AG09309 (cell line): ENCODE measurements at regions not wholly inside any gene's neighbourhood (a gene's known extent, or its start where the extent isn't known, plus 50 kb on each side); places are given as distances from the start of the nearest gene placed in this dataset.

Experiments
- DNase-seq: peaks from one replicate; pipeline ENCODE4 v3.0.0-alpha.2; 2010; ENCODE audit warnings: low read depth
- H3K4me3 ChIP-seq: 2 replicates; pipeline ENCODE4 v1.5.1; 2011; ENCODE audit warnings: mild to moderate bottlenecking, low read depth, low read length, moderate library complexity; ENCODE audit not compliant: control insufficient read depth
- TF ChIP-seq, protein P1 (sequence below): IDR thresholded peaks from 2 replicates; pipeline ENCODE4 v1.5.1; 2011; ENCODE audit warnings: mild to moderate bottlenecking, low read depth, low read length, inconsistent platforms; ENCODE audit not compliant: insufficient read depth, control insufficient read depth; ENCODE audit errors: missing control alignments

DNA sequence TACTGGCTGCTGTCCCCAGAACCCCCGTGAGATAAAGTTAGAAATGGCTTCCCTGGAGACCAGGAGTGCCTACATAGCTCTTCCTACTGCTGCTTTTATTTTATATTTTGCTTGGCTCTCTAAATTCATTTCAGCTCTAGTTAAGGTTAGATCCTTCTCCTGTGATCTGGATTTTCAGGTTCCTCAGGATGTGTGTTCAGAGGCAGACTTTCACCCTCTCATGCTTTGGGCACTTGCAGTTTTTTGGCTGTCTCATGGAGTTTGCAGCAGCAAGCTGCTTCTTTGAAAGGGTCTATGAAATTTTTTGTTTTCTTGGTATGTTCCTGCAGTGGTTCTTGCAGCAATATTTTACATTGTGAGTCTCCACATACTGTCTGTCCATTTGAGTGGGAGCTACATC is 93.3 kb downstream of the ATP23 start:
- no peak overlapping the region for H3K4me3 ChIP-seq
- DNase-seq: no peak
- TF ChIP-seq, protein P1, sequence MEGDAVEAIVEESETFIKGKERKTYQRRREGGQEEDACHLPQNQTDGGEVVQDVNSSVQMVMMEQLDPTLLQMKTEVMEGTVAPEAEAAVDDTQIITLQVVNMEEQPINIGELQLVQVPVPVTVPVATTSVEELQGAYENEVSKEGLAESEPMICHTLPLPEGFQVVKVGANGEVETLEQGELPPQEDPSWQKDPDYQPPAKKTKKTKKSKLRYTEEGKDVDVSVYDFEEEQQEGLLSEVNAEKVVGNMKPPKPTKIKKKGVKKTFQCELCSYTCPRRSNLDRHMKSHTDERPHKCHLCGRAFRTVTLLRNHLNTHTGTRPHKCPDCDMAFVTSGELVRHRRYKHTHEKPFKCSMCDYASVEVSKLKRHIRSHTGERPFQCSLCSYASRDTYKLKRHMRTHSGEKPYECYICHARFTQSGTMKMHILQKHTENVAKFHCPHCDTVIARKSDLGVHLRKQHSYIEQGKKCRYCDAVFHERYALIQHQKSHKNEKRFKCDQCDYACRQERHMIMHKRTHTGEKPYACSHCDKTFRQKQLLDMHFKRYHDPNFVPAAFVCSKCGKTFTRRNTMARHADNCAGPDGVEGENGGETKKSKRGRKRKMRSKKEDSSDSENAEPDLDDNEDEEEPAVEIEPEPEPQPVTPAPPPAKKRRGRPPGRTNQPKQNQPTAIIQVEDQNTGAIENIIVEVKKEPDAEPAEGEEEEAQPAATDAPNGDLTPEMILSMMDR: no peak

DNA sequence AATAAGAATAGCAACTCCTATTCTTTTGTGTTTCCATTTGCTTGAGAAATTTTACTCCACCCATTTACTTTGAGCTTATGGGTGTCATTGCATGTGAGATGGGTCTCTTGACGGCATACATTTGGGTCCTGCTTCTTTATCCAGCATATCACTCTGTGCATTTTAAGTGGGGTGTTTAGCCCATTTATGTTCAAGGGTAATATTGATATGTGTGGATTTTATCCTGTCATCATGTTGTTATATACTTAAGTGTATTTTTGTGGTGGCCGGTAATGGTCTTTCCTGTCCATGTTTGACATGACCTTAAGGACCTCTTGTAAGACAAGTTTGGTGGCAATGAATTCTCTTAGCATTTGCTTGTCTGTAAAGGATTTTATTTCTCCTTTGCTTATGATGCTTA is 100.1 kb downstream of the ATP23 start:
- TF ChIP-seq, protein P1: no peak
- no peak overlapping the region for H3K4me3 ChIP-seq
- DNase-seq: no peak

DNA sequence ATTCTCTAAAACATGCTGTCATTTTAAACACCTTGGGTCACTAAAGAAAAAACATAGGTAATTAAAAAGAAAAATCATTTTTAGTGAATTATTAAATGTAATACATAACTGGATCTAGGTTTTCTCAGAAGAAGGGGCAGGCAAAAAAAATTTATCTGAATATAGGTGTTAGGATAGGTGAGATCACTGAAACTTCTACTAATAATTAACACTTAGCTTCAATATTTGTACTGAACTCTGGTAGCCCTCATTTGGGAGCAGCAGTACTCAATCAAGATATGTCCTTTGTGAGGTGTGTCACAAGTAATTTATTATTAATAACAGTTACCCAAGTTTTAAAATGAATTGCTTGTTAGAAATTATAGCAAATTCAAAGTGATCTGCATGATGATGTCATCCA is 103.6 kb downstream of the ATP23 start:
- TF ChIP-seq, protein P1: no peak
- DNase-seq: no peak
- no peak overlapping the region for H3K4me3 ChIP-seq

DNA sequence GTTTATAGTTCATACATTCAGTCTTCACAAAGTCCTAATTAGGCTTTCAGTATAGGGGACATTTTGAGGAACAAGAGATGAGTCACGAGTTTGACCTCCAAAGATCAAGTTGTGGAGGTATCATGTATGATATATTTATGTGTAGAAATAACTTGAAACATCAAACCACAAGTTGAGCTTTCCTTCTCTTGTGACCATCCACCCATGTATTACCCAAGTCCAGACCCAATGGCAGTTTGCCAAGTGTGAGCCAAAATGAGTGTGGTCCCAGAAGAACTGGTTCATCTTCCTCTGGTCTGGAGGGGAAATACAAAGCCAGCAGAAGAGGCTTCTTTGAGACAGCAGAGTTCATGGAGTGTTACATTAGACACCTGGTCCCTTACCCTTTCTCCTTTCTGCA is 104.9 kb downstream of the ATP23 start:
- TF ChIP-seq, protein P1: no peak
- DNase-seq: no peak
- no peak overlapping the region for H3K4me3 ChIP-seq

DNA sequence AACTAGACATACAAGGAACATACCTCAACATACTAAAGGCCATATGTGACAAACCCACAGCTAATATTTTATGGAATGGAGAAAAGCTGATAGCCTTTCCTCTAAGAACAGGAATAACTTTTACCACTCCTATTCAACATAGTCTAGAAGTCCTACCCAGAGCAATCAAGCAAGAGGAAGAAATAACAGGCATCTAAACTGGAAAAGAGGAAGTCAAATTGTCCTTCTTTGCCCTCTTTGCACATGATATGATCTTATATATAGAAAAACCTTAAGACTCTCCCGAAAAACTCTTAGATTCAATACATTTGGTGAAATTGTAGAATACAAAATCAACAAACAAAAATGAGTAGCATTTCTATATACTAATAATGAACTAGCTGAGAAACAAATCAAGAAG is 110.0 kb downstream of the ATP23 start:
- TF ChIP-seq, protein P1: no peak
- H3K4me3 ChIP-seq: no peak overlapping the region
- no peak for DNase-seq

DNA sequence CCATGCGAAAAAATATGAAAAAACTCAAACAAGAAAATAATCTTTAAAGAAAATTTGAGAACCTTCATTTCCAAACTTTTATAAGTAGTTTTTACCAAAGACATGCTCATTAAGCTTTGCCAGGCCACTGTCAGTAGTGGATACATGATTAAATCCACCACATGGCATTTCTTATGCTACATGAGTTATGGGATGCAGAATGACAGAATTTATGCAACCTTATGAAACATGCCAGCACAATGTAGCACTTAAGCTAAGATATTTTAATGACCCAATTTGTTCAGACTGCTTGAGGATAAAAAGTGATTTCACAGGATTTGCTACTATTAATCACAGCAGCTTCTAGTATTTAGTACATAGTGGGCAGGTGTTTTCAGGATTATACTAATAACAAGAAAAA is 123.3 kb downstream of the ATP23 start:
- no peak for DNase-seq
- no peak overlapping the region for H3K4me3 ChIP-seq
- TF ChIP-seq, protein P1: no peak

DNA sequence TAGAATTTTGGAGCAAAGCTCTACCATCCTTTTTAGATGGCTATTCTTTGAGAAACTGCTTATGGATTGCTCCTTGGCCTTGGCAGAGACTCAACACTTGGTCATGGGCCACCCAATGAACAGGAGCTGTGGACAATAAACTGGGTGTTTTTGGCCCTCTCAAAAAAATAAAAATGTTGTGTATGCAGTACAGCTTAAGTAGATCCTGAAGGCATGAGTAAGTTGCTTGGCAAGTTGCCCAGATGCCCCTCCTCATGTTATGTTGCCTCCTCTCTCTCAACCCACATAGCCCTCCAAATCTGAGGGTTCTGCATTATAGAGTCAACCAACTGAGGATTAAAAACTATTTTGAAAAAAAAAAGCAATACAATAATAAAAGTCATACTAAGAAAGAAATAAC is 124.9 kb downstream of the ATP23 start:
- TF ChIP-seq, protein P1: no peak
- no peak overlapping the region for H3K4me3 ChIP-seq
- no peak for DNase-seq
